ENCODE measurements at regions not wholly inside any gene's neighbourhood (a gene's known extent, or its start where the extent isn't known, plus 50 kb on each side); places are given as distances from the start of the nearest gene placed in this dataset.

- Histone ChIP-seq H3K4me3 (ENCODE audit: low read depth, low read length) (no peak overlapping the region), H3K27me3 (ENCODE audit: control insufficient read depth, insufficient read depth, low read length) (no peaks in the 10 kb centered on the region), H3K36me3 (ENCODE audit: control insufficient read depth, insufficient read depth, low read length) (no peaks in the 10 kb centered on the region)
- ChIA-PET CTCF (interaction anchor here (0.9 kb wide), 1 partner anchor 44 kb away, joined by 3 read pairs; no protein-coding TSS in a partner anchor), POLR2A (no interaction called here)
- DNase-seq (ENCODE audit: low read depth), result no peak
- no peak for TF ChIP-seq CTCF (IDR thresholded peaks at IDR 0.05; ENCODE audit: insufficient read depth, low read depth, low read length)
Observed at GRCh38 chr13:21798181-21798580, 127.3 kb downstream of the FGF9 start.

- Histone ChIP-seq H3K4me3 (ENCODE audit: low read depth, low read length) (no peak overlapping the region), H3K36me3 (ENCODE audit: control insufficient read depth, insufficient read depth, low read length) (no peaks in the 10 kb centered on the region), H3K27me3 (ENCODE audit: control insufficient read depth, insufficient read depth, low read length) (no peaks in the 10 kb centered on the region)
- no peak for TF ChIP-seq CTCF (IDR thresholded peaks at IDR 0.05; ENCODE audit: insufficient read depth, low read depth, low read length)
- DNase-seq (ENCODE audit: low read depth), result no peak
- POLR2A ChIA-PET, result no interaction called here
- CTCF ChIA-PET, result no interaction called here
Observed at GRCh38 chr13:21799671-21800070, 128.8 kb downstream of the FGF9 start.

GRCh38 chr13:21800837-21801616, 130.2 kb downstream of the FGF9 start:
- POLR2A ChIA-PET, result no interaction called here
- H3K4me3 ChIP-seq (ENCODE audit: low read depth, low read length), result no peak overlapping the region
- CTCF ChIA-PET, result no interaction called here
- no peak for TF ChIP-seq CTCF (IDR thresholded peaks at IDR 0.05; ENCODE audit: insufficient read depth, low read depth, low read length)
- H3K36me3 ChIP-seq (ENCODE audit: control insufficient read depth, insufficient read depth, low read length), result no peaks in the 10 kb centered on the region
- H3K27me3 ChIP-seq (ENCODE audit: control insufficient read depth, insufficient read depth, low read length), result no peaks in the 10 kb centered on the region
- DNase-seq (ENCODE audit: low read depth), result peak; percentile 7

- no peak for DNase-seq (ENCODE audit: low read depth)
- Histone ChIP-seq H3K4me3 (ENCODE audit: low read depth, low read length) (no peak overlapping the region), H3K27me3 (ENCODE audit: control insufficient read depth, insufficient read depth, low read length) (no peaks in the 10 kb centered on the region), H3K36me3 (ENCODE audit: control insufficient read depth, insufficient read depth, low read length) (no peaks in the 10 kb centered on the region)
- ChIA-PET POLR2A (no interaction called here), CTCF (no interaction called here)
- TF ChIP-seq CTCF (IDR thresholded peaks at IDR 0.05; ENCODE audit: insufficient read depth, low read depth, low read length), result no peak
Observed at GRCh38 chr13:21805733-21806132, 134.9 kb downstream of the FGF9 start.

- Histone ChIP-seq H3K36me3 (ENCODE audit: control insufficient read depth, insufficient read depth, low read length) (no peaks in the 10 kb centered on the region), H3K27me3 (ENCODE audit: control insufficient read depth, insufficient read depth, low read length) (no peaks in the 10 kb centered on the region), H3K4me3 (ENCODE audit: low read depth, low read length) (no peak overlapping the region)
- POLR2A ChIA-PET, result no interaction called here
- TF ChIP-seq CTCF (IDR thresholded peaks at IDR 0.05; ENCODE audit: insufficient read depth, low read depth, low read length), result no peak
- DNase-seq (ENCODE audit: low read depth), result no peak
- CTCF ChIA-PET, result no interaction called here
Observed at GRCh38 chr13:21812192-21812626, 141.3 kb downstream of the FGF9 start.

Measured in BJ (cell line).